Lung (tissue), 11 donors: ENCODE measurements at regions not wholly inside any gene's neighbourhood (a gene's known extent, or its start where the extent isn't known, plus 50 kb on each side); places are given as distances from the start of the nearest gene placed in this dataset.

Experiments
- ATAC-seq: fragments of 200-7000 bp; cut with Tn5 transposase; one replicate; pipeline ENCODE4 v1.9.1; 2020; ENCODE audit warnings: moderate number of reproducible peaks; ENCODE audit not compliant: insufficient read depth, low FRiP score
- DNase-seq, 3 donors: peaks; one replicate each; pipeline ENCODE4 v3.0.0-alpha.2; 2013 to 2017
- H3K27ac ChIP-seq, 2 donors: one replicate each; pipeline ENCODE4 v1.5.1; 2013; ENCODE audit warnings: mild to moderate bottlenecking in 2 of 2, moderate library complexity in 2 of 2, control low read depth in 1 of 2, inconsistent platforms in 1 of 2, low read depth in 1 of 2, low read length in 1 of 2
- H3K27me3 ChIP-seq, 3 donors: one replicate each; pipeline ENCODE4 v1.5.1; 2013; ENCODE audit warnings: low read length in 2 of 3; ENCODE audit not compliant: control insufficient read depth in 3 of 3, insufficient read depth in 3 of 3
- H3K36me3 ChIP-seq, 4 donors: one replicate each; pipeline ENCODE4 v1.5.1; 2013; ENCODE audit warnings: low read length in 4 of 4, mild to moderate bottlenecking in 1 of 4, moderate library complexity in 1 of 4; ENCODE audit not compliant: control insufficient read depth in 4 of 4, insufficient read depth in 4 of 4
- H3K4me1 ChIP-seq, 5 donors: one replicate each; pipeline ENCODE4 v1.5.1; 2013; ENCODE audit warnings: low read length in 5 of 5, mild to moderate bottlenecking in 2 of 5, moderate library complexity in 1 of 5; ENCODE audit not compliant: control insufficient read depth in 5 of 5, insufficient read depth in 5 of 5
- H3K4me3 ChIP-seq: one replicate; pipeline ENCODE4 v1.5.1; 2013; ENCODE audit warnings: mild to moderate bottlenecking, control low read depth, moderate library complexity
- H3K9ac ChIP-seq, 2 donors: one replicate each; pipeline ENCODE4 v1.5.1; 2013; ENCODE audit warnings: low read length in 2 of 2, control low read depth in 1 of 2; ENCODE audit not compliant: insufficient read depth in 1 of 2
- H3K9me3 ChIP-seq, 4 donors: one replicate each; pipeline ENCODE4 v1.5.1; 2013; ENCODE audit warnings: low read length in 3 of 4, mild to moderate bottlenecking in 1 of 4, moderate library complexity in 1 of 4; ENCODE audit not compliant: control insufficient read depth in 4 of 4, insufficient read depth in 3 of 4
- CTCF ChIP-seq: IDR thresholded peaks from 2 replicates; pipeline ENCODE4 v1.5.1; 2012; ENCODE audit warnings: mild to moderate bottlenecking; ENCODE audit errors: control extremely low read depth, extremely low read depth
- WGBS, 2 donors: extraction: QIAGEN DNeasy Blood & Tissue Kit; methylation state at CpG; one replicate each; pipeline ENCODE4 v1.1.7; 2013; 5-methylcytosine and 5-hydroxymethylcytosine counted together
- donor health status: control.
- donor health status: control.
- donor health status: Bipolar disorder and iron deficiency.
- donor health status: healthy.
- donor health status: DM: yes; HTN: yes; CAD: no.

- no peak overlapping the region for H3K9ac ChIP-seq
- no peaks in the 10 kb centered on the region for H3K27me3 ChIP-seq
- TF ChIP-seq CTCF = no peak
- ATAC-seq (no peak), DNase-seq (no peak)
- no peak overlapping the region for H3K4me3 ChIP-seq
- peaks cover 0 to 7% (median 0%) of the 10 kb centered on the region in 5 donors for H3K4me1 ChIP-seq
- no peaks in the 10 kb centered on the region for H3K9me3 ChIP-seq
- H3K27ac ChIP-seq = no peak overlapping the region
- H3K36me3 ChIP-seq = no peaks in the 10 kb centered on the region
- 66 to 84% methylated on average over 4 of the region's 4 CpGs for WGBS, 2 donors
Observed at GRCh38 chr3:64743887-64744243, 56.1 kb upstream of the ADAMTS9 start.

DNA sequence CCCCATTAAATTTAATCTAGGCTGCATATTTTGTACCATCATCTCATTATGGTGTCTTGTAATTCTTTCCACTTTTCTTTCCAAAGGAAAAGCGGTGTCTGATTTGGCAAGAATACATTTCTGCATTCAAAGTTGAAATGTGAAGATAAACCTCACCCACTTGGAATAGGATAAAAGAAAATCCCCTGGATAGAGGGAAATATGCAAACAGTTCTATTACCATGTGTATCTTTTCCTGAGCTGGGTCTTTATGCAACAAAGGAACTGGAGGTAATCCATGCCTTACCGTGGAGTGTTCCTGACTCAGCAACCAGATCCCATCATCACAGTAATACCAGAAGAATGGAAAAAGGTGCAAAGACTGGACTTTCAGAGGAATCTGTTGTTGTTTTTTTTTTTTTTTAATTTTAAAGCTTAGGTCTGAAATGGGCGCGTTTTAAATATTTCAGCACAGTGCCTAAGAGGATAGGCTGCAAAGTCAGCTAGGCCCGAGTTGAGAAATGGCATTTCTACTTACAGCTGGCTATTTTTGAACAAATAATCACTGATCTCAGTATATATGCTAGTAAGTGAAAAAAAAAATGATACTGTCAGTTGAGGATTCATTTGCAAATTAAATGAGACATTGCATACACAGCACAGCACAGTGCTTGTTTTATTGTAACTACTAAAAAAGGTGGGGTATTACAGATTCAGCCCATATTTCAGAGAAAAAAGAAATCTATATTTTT lies 55.5 kb upstream of the ADAMTS9 start:
- H3K4me1 ChIP-seq = peaks cover 0 to 7% (median 0%) of the 10 kb centered on the region in 5 donors
- no peak for TF ChIP-seq CTCF
- H3K9me3 ChIP-seq = no peaks in the 10 kb centered on the region
- no peak overlapping the region for H3K4me3 ChIP-seq
- no peaks in the 10 kb centered on the region for H3K36me3 ChIP-seq
- 85 to 90% methylated on average over 5 of the region's 5 CpGs for WGBS, 2 donors
- no peak overlapping the region for H3K27ac ChIP-seq
- no peaks in the 10 kb centered on the region for H3K27me3 ChIP-seq
- H3K9ac ChIP-seq = no peak overlapping the region
- ATAC-seq (no peak), DNase-seq (peak in 1 of 3 donors; percentile 33)

DNA sequence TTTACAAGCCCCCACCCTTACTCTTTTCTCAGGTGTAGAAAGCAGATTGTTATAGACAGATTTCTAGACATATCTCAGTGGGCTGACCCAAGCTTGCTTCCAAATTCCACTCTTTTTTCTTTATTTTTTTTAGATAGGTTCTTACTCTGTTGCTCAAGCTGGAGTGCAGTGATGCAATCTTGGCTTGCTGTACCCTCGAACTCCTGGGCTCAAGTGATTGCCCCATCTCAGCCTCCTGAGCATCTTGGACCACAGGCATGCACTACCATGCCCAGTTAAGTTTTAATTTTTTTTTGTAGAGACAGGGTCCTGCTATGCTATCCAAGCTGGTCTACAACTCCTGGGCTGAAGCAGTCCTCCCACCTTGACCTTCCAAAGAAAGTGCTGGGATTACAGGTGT lies 53.5 kb upstream of the ADAMTS9 start:
- peaks cover 0 to 7% (median 0%) of the 10 kb centered on the region in 5 donors for H3K4me1 ChIP-seq
- no peak overlapping the region for H3K27ac ChIP-seq
- no peak overlapping the region for H3K9ac ChIP-seq
- H3K9me3 ChIP-seq = no peaks in the 10 kb centered on the region
- no peak overlapping the region for H3K4me3 ChIP-seq
- DNase-seq (peak in 1 of 3 donors; percentile 62), ATAC-seq (no peak)
- TF ChIP-seq CTCF = no peak
- no peaks in the 10 kb centered on the region for H3K36me3 ChIP-seq
- no peaks in the 10 kb centered on the region for H3K27me3 ChIP-seq
- WGBS, 2 donors = 37 to 53% methylated on average over 1 of the region's 1 CpG
